ENCODE measurements at regions not wholly inside any gene's neighbourhood (a gene's known extent, or its start where the extent isn't known, plus 50 kb on each side); places are given as distances from the start of the nearest gene placed in this dataset.

- no peaks in the 10 kb centered on the region for H3K79me2 ChIP-seq (ENCODE audit: control insufficient read depth, insufficient read depth, low read length)
- H3K27me3 ChIP-seq (replicated peaks in 1 of 4; ENCODE audit: control extremely low read depth in 1 of 4, control insufficient read depth in 3 of 4, insufficient read depth in 4 of 4, low read length in 3 of 4) = no peaks in the 10 kb centered on the region
- H2AFZ ChIP-seq (ENCODE audit: insufficient read depth, low read depth, low read length, poor library complexity, severe bottlenecking) = no peak overlapping the region
- H3K4me3 ChIP-seq (ENCODE audit: control extremely low read depth in 1 of 5, extremely low read depth in 1 of 5, insufficient read depth in 1 of 5, low read depth in 2 of 5, low read length in 4 of 5) = no peak overlapping the region
- H3K4me1 ChIP-seq (ENCODE audit: control insufficient read depth in 2 of 2, insufficient read depth in 2 of 2, low read length in 2 of 2) = no peaks in the 10 kb centered on the region
- Mint-ChIP-seq H3K27me3 (no peaks in the 10 kb centered on the region), H3K4me1 (no peaks in the 10 kb centered on the region), H3K4me3 (no peak overlapping the region), H3K9me3 (ENCODE audit: insufficient read depth) (peaks cover 6% of the 10 kb centered on the region), H3K27ac (no peak overlapping the region)
- no peak for TF ChIP-seq EZH2 (IDR thresholded peaks at IDR 0.05; ENCODE audit: borderline replicate concordance, insufficient read depth, low read depth, low read length, poor library complexity, severe bottlenecking)
- no peak for TF ChIP-seq CTCF (IDR thresholded peaks at IDR 0.05)
- no peaks in the 10 kb centered on the region for H3K9me3 ChIP-seq (ENCODE audit: control extremely low read depth in 1 of 3, control insufficient read depth in 2 of 3, insufficient read depth in 1 of 3, low read length in 2 of 3)
- ChIA-PET CTCF (no interaction called here), POLR2A (no interaction called here)
- no peak overlapping the region for H3K4me2 ChIP-seq (replicated peaks; ENCODE audit: low read depth, low read length, poor library complexity, severe bottlenecking)
- intact Hi-C loops (cut with micrococcal nuclease) = no loop called here
- no peaks in the 10 kb centered on the region for H4K20me1 ChIP-seq (ENCODE audit: control insufficient read depth, insufficient read depth, low read length, poor library complexity, severe bottlenecking)
- DNase-seq = no peak
- no peak overlapping the region for H3K9ac ChIP-seq (ENCODE audit: low read length)
- WGBS (ENCODE audit: insufficient coverage) = no CpG with 5 or more reads among the region's 2 CpGs
- H3K27ac ChIP-seq (ENCODE audit: low read length in 2 of 2) = no peak overlapping the region
- no peak for ATAC-seq (ENCODE audit: low read depth)
- no peaks in the 10 kb centered on the region for H3K36me3 ChIP-seq (replicated peaks in 1 of 2; ENCODE audit: control extremely low read depth in 1 of 2, control insufficient read depth in 1 of 2, extremely low read depth in 1 of 2, insufficient read depth in 2 of 2, low read length in 1 of 2)
These were observed 305.1 kb downstream of the SLITRK1 start for GRCh38 chr13:83577183-83577582.

- H3K4me3 Mint-ChIP-seq = no peak overlapping the region
- DNase-seq (no peak), ATAC-seq (ENCODE audit: low read depth) (no peak)
- peaks cover 3% of the 10 kb centered on the region for H3K9me3 Mint-ChIP-seq (ENCODE audit: insufficient read depth)
- no peak overlapping the region for H2AFZ ChIP-seq (ENCODE audit: insufficient read depth, low read depth, low read length, poor library complexity, severe bottlenecking)
- no peak overlapping the region for H3K4me3 ChIP-seq (ENCODE audit: control extremely low read depth in 1 of 5, extremely low read depth in 1 of 5, insufficient read depth in 1 of 5, low read depth in 2 of 5, low read length in 4 of 5)
- intact Hi-C loops (cut with micrococcal nuclease) = no loop called here
- WGBS (ENCODE audit: insufficient coverage) = no CpG with 5 or more reads among the region's 3 CpGs
- H3K4me2 ChIP-seq (replicated peaks; ENCODE audit: low read depth, low read length, poor library complexity, severe bottlenecking) = no peak overlapping the region
- H3K79me2 ChIP-seq (ENCODE audit: control insufficient read depth, insufficient read depth, low read length) = no peaks in the 10 kb centered on the region
- TF ChIP-seq CTCF (IDR thresholded peaks at IDR 0.05) (no peak), EZH2 (IDR thresholded peaks at IDR 0.05; ENCODE audit: borderline replicate concordance, insufficient read depth, low read depth, low read length, poor library complexity, severe bottlenecking) (no peak)
- H3K4me1 ChIP-seq (ENCODE audit: control insufficient read depth in 2 of 2, insufficient read depth in 2 of 2, low read length in 2 of 2) = no peaks in the 10 kb centered on the region
- no peaks in the 10 kb centered on the region for H3K4me1 Mint-ChIP-seq
- no peak overlapping the region for H3K27ac ChIP-seq (ENCODE audit: low read length in 2 of 2)
- H3K27ac Mint-ChIP-seq = no peak overlapping the region
- H3K27me3 ChIP-seq (replicated peaks in 1 of 4; ENCODE audit: control extremely low read depth in 1 of 4, control insufficient read depth in 3 of 4, insufficient read depth in 4 of 4, low read length in 3 of 4) = no peaks in the 10 kb centered on the region
- no peaks in the 10 kb centered on the region for H3K9me3 ChIP-seq (ENCODE audit: control extremely low read depth in 1 of 3, control insufficient read depth in 2 of 3, insufficient read depth in 1 of 3, low read length in 2 of 3)
- ChIA-PET POLR2A (no interaction called here), CTCF (no interaction called here)
- H3K36me3 ChIP-seq (replicated peaks in 1 of 2; ENCODE audit: control extremely low read depth in 1 of 2, control insufficient read depth in 1 of 2, extremely low read depth in 1 of 2, insufficient read depth in 2 of 2, low read length in 1 of 2) = no peaks in the 10 kb centered on the region
- H4K20me1 ChIP-seq (ENCODE audit: control insufficient read depth, insufficient read depth, low read length, poor library complexity, severe bottlenecking) = no peaks in the 10 kb centered on the region
- H3K27me3 Mint-ChIP-seq = no peaks in the 10 kb centered on the region
- no peak overlapping the region for H3K9ac ChIP-seq (ENCODE audit: low read length)
These were observed 314.3 kb downstream of the SLITRK1 start for GRCh38 chr13:83568019-83568418.
